ENCODE measurements at regions not wholly inside any gene's neighbourhood (a gene's known extent, or its start where the extent isn't known, plus 50 kb on each side); places are given as distances from the start of the nearest gene placed in this dataset.

DNA sequence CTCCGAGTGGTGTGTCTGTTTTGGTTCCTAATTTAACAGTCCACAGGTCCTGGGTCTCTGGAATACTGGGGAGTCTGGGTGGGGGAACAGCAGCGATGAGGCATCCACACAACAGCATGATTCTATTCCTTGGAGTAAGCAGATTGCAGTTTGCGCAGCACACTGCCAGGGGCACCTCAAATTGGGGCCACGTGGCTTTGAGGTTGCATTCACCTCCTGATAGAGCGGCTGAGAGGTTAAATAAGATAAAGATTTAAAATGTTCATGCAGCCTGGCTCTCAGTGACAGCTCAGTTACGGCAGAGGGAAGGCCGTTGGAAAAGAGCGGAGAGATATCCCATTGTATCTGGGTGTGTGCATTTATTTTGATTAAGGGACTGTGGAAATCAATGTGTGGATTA lies 202.3 kb downstream of the ASB1 start:
- no peaks in the 10 kb centered on the region for H3K4me1 ChIP-seq (ENCODE audit: control insufficient read depth in 4 of 4, insufficient read depth in 4 of 4, low read length in 3 of 4)
- H3K27ac ChIP-seq (ENCODE audit: low read depth in 1 of 2, low read length in 2 of 2): no peak overlapping the region
- no peak for DNase-seq (ENCODE audit: low spot score)
- no peak for TF ChIP-seq RAD21 (IDR thresholded peaks at IDR 0.05)
- no peak for TF ChIP-seq HNF4G (IDR thresholded peaks at IDR 0.05)
- TF ChIP-seq, protein P1, sequence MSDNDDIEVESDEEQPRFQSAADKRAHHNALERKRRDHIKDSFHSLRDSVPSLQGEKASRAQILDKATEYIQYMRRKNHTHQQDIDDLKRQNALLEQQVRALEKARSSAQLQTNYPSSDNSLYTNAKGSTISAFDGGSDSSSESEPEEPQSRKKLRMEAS (IDR thresholded peaks at IDR 0.05): no peak
- TF ChIP-seq YY1 (IDR thresholded peaks at IDR 0.05): no peak
- TF ChIP-seq NR2F2 (IDR thresholded peaks at IDR 0.05): no peak
- TF ChIP-seq GABPA (IDR thresholded peaks at IDR 0.05 in 1 of 2, conservative IDR thresholded peaks at IDR 0.05 in 1 of 2): no peak
- TF ChIP-seq, protein P2, sequence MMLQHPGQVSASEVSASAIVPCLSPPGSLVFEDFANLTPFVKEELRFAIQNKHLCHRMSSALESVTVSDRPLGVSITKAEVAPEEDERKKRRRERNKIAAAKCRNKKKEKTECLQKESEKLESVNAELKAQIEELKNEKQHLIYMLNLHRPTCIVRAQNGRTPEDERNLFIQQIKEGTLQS (IDR thresholded peaks at IDR 0.05): no peak
- TF ChIP-seq SP1 (IDR thresholded peaks at IDR 0.05): no peak
- no peaks in the 10 kb centered on the region for H3K36me3 ChIP-seq (ENCODE audit: control insufficient read depth in 4 of 4, insufficient read depth in 3 of 4, low read depth in 1 of 4, low read length in 3 of 4)
- peaks cover 0 to 2% (median 0%) of the 10 kb centered on the region in 4 donors for H3K27me3 ChIP-seq (ENCODE audit: control insufficient read depth in 4 of 4, insufficient read depth in 4 of 4, low read length in 3 of 4)
- H3K9me3 ChIP-seq (ENCODE audit: control insufficient read depth in 4 of 4, low read length in 3 of 4): peaks cover 0 to 6% (median 2%) of the 10 kb centered on the region in 4 donors
- WGBS: 78% methylated on average over 8 of the region's 8 CpGs
- H3K9ac ChIP-seq (ENCODE audit: low read depth in 1 of 2, low read length in 2 of 2): no peak overlapping the region
- H3K4me3 ChIP-seq (ENCODE audit: low read depth in 1 of 3, low read length in 3 of 3): no peak overlapping the region

DNA sequence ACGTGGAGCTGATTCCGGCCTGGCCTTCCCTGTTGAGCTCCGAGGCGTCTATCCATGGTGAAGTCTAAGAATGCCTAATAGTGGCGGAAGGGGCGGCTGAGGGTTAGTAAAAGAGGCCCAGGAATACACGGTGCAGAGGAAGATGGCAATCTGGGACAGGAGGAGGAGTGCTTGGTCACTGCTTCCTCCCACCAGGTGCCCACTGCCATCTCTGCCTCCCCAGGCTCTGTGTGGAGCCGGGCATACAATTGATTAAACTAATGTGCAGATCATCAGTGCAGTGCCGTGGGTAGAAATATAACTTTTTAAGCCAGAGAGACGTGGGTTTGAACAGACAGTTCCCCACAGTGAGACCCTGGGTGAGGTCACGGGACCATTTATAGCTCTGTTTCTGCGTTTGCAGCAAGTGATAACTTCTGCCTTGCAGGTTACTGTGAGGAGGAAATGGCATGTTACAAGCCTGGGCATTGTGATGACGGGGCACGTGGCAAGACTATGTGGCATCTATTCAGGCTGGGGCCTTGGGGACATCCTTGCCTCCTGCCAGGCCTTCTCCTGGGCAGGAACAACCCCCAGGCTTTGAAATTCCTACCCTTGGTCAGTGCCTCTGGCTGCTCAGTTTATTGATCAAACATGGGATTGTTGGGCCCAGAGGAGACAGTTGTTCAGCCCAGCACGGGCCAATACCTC lies 204.9 kb downstream of the ASB1 start:
- WGBS: 83% methylated on average over 15 of the region's 15 CpGs
- Histone ChIP-seq H3K27me3 (ENCODE audit: control insufficient read depth in 4 of 4, insufficient read depth in 4 of 4, low read length in 3 of 4) (peaks cover 0 to 2% (median 0%) of the 10 kb centered on the region in 4 donors), H3K9me3 (ENCODE audit: control insufficient read depth in 4 of 4, low read length in 3 of 4) (no peaks in the 10 kb centered on the region), H3K4me1 (ENCODE audit: control insufficient read depth in 4 of 4, insufficient read depth in 4 of 4, low read length in 3 of 4) (no peaks in the 10 kb centered on the region), H3K4me3 (ENCODE audit: low read depth in 1 of 3, low read length in 3 of 3) (no peak overlapping the region), H3K36me3 (ENCODE audit: control insufficient read depth in 4 of 4, insufficient read depth in 3 of 4, low read depth in 1 of 4, low read length in 3 of 4) (no peaks in the 10 kb centered on the region), H3K9ac (ENCODE audit: low read depth in 1 of 2, low read length in 2 of 2) (no peak overlapping the region), H3K27ac (ENCODE audit: low read depth in 1 of 2, low read length in 2 of 2) (no peak overlapping the region)
- DNase-seq (ENCODE audit: low spot score): no peak
- TF ChIP-seq NR2F2 (IDR thresholded peaks at IDR 0.05) (no peak), FOXA2 (IDR thresholded peaks at IDR 0.05) (no peak), YY1 (IDR thresholded peaks at IDR 0.05) (no peak), RXRA (IDR thresholded peaks at IDR 0.05) (no peak), EGR1 (IDR thresholded peaks at IDR 0.05; ENCODE audit: low read depth in 2 of 2) (no peak), SP1 (IDR thresholded peaks at IDR 0.05) (no peak), JUND (IDR thresholded peaks at IDR 0.05) (no peak), FOXA1 (IDR thresholded peaks at IDR 0.05) (no peak)
- TF ChIP-seq, protein P3, sequence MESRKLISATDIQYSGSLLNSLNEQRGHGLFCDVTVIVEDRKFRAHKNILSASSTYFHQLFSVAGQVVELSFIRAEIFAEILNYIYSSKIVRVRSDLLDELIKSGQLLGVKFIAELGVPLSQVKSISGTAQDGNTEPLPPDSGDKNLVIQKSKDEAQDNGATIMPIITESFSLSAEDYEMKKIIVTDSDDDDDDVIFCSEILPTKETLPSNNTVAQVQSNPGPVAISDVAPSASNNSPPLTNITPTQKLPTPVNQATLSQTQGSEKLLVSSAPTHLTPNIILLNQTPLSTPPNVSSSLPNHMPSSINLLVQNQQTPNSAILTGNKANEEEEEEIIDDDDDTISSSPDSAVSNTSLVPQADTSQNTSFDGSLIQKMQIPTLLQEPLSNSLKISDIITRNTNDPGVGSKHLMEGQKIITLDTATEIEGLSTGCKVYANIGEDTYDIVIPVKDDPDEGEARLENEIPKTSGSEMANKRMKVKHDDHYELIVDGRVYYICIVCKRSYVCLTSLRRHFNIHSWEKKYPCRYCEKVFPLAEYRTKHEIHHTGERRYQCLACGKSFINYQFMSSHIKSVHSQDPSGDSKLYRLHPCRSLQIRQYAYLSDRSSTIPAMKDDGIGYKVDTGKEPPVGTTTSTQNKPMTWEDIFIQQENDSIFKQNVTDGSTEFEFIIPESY (IDR thresholded peaks at IDR 0.05): no peak
- TF ChIP-seq, protein P4, sequence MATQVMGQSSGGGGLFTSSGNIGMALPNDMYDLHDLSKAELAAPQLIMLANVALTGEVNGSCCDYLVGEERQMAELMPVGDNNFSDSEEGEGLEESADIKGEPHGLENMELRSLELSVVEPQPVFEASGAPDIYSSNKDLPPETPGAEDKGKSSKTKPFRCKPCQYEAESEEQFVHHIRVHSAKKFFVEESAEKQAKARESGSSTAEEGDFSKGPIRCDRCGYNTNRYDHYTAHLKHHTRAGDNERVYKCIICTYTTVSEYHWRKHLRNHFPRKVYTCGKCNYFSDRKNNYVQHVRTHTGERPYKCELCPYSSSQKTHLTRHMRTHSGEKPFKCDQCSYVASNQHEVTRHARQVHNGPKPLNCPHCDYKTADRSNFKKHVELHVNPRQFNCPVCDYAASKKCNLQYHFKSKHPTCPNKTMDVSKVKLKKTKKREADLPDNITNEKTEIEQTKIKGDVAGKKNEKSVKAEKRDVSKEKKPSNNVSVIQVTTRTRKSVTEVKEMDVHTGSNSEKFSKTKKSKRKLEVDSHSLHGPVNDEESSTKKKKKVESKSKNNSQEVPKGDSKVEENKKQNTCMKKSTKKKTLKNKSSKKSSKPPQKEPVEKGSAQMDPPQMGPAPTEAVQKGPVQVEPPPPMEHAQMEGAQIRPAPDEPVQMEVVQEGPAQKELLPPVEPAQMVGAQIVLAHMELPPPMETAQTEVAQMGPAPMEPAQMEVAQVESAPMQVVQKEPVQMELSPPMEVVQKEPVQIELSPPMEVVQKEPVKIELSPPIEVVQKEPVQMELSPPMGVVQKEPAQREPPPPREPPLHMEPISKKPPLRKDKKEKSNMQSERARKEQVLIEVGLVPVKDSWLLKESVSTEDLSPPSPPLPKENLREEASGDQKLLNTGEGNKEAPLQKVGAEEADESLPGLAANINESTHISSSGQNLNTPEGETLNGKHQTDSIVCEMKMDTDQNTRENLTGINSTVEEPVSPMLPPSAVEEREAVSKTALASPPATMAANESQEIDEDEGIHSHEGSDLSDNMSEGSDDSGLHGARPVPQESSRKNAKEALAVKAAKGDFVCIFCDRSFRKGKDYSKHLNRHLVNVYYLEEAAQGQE (IDR thresholded peaks at IDR 0.05): no peak
